Choroid plexus epithelial cell (primary cell): ENCODE measurements at regions not wholly inside any gene's neighbourhood (a gene's known extent, or its start where the extent isn't known, plus 50 kb on each side); places are given as distances from the start of the nearest gene placed in this dataset.

Experiments
- DNase-seq: peaks from one replicate; pipeline ENCODE4 v3.0.0-alpha.2; 2010; ENCODE audit warnings: low read depth
- H3K4me3 ChIP-seq: 2 replicates; pipeline ENCODE4 v1.5.1; 2011; ENCODE audit warnings: low read depth, mild to moderate bottlenecking, control low read depth, low read length, moderate library complexity
- CTCF ChIP-seq: conservative IDR thresholded peaks from 2 replicates; pipeline ENCODE4 v1.5.1; 2011; ENCODE audit warnings: low read depth, mild to moderate bottlenecking, control low read depth, inconsistent platforms, low read length, moderate library complexity

- no peak for DNase-seq
- TF ChIP-seq CTCF: no peak
- H3K4me3 ChIP-seq: no peak overlapping the region
These were observed 786.4 kb upstream of the SLITRK1 start for GRCh38 chr13:84668637-84669036.

- no peak overlapping the region for H3K4me3 ChIP-seq
- no peak for TF ChIP-seq CTCF
- DNase-seq: no peak
These were observed 780.2 kb upstream of the SLITRK1 start for GRCh38 chr13:84662491-84662890.

DNA sequence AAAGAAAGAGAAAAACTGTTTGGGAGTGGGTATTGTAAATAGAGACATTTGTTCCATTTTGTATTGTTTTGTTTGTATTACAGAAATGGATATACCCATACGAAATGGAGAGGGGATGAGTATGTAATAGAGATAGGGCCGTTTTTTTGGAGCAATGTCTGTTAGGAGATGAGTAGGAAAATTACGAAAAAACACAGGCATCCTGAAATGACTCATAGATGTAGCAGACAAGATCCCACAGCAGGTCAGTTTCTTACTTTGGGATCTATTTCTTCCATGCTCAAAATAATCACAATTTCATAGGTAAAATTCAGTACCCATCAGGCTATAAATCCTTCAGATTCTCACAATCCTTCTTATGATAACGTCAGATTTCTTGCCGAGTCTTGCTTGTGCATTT, 779.4 kb upstream of the SLITRK1 start:
- TF ChIP-seq CTCF: no peak
- no peak for DNase-seq
- H3K4me3 ChIP-seq: no peak overlapping the region

DNA sequence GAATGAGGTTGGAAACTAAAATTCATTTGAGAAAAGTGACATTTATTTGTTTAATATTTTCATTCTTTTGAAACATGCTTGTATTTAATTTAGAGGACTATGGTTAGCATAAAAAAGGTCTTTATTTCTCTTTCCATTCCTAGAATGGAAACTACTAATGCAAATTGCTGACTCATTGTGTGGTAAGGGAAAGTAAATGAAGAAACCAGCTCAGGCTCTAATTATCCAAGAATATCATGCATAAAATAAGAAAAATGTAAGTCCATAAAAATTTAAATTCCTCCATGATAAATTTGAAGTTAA, 777.0 kb upstream of the SLITRK1 start:
- no peak for TF ChIP-seq CTCF
- DNase-seq: no peak
- H3K4me3 ChIP-seq: no peak overlapping the region

DNA sequence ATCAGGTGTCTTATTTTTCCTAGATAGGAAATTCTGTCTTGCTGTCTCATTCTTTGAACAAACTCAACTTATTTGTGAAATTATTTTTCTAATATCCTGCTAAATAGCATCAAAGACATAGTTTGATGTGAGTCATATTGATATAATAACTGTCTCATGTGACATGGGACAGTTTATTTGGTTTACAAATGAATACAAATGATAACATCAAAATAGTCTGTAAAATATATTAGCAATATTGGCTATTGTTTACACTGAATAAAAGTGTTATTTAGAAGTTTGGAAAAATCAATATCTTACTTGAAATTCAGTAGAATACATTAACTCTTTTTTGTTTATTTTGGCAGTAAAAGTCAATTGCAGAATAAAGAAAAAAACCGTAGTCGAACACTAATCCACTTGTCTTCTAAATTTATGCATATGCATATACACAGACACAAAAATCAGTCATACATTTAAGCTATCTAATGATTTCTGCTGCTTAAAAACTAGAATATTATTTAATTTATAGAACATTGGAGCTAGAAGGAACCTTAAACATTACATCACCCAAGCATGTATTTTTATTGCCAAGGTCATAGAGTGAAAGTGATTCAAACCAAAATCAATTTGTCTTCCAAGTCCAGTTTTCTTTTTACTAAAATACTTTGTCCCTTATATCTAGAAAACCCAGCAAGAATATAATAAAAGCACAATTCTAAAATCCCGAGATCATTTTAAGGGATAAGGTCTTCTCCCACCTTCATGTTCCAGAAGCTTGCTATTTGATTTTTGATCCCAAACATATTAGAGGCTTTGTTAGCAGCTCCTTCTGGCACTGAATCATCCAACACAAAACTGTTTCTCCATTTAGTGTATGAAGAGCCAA, 776.5 kb upstream of the SLITRK1 start:
- no peak overlapping the region for H3K4me3 ChIP-seq
- no peak for DNase-seq
- no peak for TF ChIP-seq CTCF

GRCh38 chr13:84655677-84656076, 773.4 kb upstream of the SLITRK1 start:
- no peak for TF ChIP-seq CTCF
- no peak overlapping the region for H3K4me3 ChIP-seq
- DNase-seq: peak; percentile 52

- no peak for DNase-seq
- no peak for TF ChIP-seq CTCF
- H3K4me3 ChIP-seq: no peak overlapping the region
These were observed 772.5 kb upstream of the SLITRK1 start for GRCh38 chr13:84654654-84655275.
